ENCODE measurements at regions not wholly inside any gene's neighbourhood (a gene's known extent, or its start where the extent isn't known, plus 50 kb on each side); places are given as distances from the start of the nearest gene placed in this dataset.

GRCh38 chr6:19714434-19715166 lies 122.6 kb upstream of the ID4 start:
- H2AFZ ChIP-seq (ENCODE audit: low read depth): no peak overlapping the region
- no peak overlapping the region for H3K27ac ChIP-seq
- TF ChIP-seq, protein P1, sequence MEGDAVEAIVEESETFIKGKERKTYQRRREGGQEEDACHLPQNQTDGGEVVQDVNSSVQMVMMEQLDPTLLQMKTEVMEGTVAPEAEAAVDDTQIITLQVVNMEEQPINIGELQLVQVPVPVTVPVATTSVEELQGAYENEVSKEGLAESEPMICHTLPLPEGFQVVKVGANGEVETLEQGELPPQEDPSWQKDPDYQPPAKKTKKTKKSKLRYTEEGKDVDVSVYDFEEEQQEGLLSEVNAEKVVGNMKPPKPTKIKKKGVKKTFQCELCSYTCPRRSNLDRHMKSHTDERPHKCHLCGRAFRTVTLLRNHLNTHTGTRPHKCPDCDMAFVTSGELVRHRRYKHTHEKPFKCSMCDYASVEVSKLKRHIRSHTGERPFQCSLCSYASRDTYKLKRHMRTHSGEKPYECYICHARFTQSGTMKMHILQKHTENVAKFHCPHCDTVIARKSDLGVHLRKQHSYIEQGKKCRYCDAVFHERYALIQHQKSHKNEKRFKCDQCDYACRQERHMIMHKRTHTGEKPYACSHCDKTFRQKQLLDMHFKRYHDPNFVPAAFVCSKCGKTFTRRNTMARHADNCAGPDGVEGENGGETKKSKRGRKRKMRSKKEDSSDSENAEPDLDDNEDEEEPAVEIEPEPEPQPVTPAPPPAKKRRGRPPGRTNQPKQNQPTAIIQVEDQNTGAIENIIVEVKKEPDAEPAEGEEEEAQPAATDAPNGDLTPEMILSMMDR (conservative IDR thresholded peaks at IDR 0.05; ENCODE audit: low read depth, low read length): no peak
- H3K79me2 ChIP-seq (ENCODE audit: insufficient read depth, low read depth): no peaks in the 10 kb centered on the region
- no peaks in the 10 kb centered on the region for H3K4me1 ChIP-seq (ENCODE audit: low read depth, poor library complexity, severe bottlenecking)
- no peak overlapping the region for H3K4me3 ChIP-seq (IDR thresholded peaks at IDR 0.05; ENCODE audit: insufficient read depth, low read depth, low read length)
- H3K27me3 ChIP-seq (ENCODE audit: insufficient read depth, low read depth): no peaks in the 10 kb centered on the region
- H3K36me3 ChIP-seq (ENCODE audit: insufficient read depth): no peaks in the 10 kb centered on the region
- no peaks in the 10 kb centered on the region for H4K20me1 ChIP-seq (ENCODE audit: insufficient read depth)
- no peak overlapping the region for H3K9ac ChIP-seq
- H3K4me2 ChIP-seq: no peak overlapping the region

- no peaks in the 10 kb centered on the region for H3K36me3 ChIP-seq (ENCODE audit: insufficient read depth)
Observed at GRCh38 chr6:19715167-19715551, 122.0 kb upstream of the ID4 start.

DNA sequence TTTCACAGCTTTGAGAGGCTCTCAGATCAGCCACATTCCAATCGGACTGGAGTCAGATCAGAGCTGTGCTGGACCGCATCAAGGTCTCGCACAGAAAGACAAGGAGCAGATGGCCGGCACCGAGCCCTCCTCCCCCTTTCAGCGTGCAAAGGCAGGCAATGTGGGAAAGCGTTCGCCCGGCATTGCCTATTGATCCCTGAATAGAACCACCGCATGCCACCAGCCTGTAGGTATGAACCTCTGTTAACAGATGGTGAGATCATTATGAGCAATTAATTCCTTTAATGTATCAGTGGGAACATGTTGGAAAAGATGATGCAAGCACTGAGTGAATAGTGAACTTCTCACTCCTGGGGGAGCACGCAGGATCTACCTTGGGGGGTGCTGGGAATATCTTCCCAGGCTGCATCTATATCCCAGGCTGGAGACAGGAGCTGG lies 117.5 kb upstream of the ID4 start:
- no peak overlapping the region for H3K4me2 ChIP-seq
- no peaks in the 10 kb centered on the region for H3K79me2 ChIP-seq (ENCODE audit: insufficient read depth, low read depth)
- H3K27me3 ChIP-seq (ENCODE audit: insufficient read depth, low read depth): no peaks in the 10 kb centered on the region
- H2AFZ ChIP-seq (ENCODE audit: low read depth): no peak overlapping the region
- H3K36me3 ChIP-seq (ENCODE audit: insufficient read depth): no peaks in the 10 kb centered on the region
- H3K9ac ChIP-seq: no peak overlapping the region
- no peaks in the 10 kb centered on the region for H3K4me1 ChIP-seq (ENCODE audit: low read depth, poor library complexity, severe bottlenecking)
- TF ChIP-seq, protein P1 (conservative IDR thresholded peaks at IDR 0.05; ENCODE audit: low read depth, low read length): no peak
- H3K27ac ChIP-seq: no peak overlapping the region
- no peaks in the 10 kb centered on the region for H4K20me1 ChIP-seq (ENCODE audit: insufficient read depth)
- no peak overlapping the region for H3K4me3 ChIP-seq (IDR thresholded peaks at IDR 0.05; ENCODE audit: insufficient read depth, low read depth, low read length)

More at GRCh38 chr6:19715167-19715551, 122.0 kb upstream of the ID4 start:
- no peaks in the 10 kb centered on the region for H3K4me1 ChIP-seq (ENCODE audit: low read depth, poor library complexity, severe bottlenecking)
- H3K79me2 ChIP-seq (ENCODE audit: insufficient read depth, low read depth): no peaks in the 10 kb centered on the region
- H3K4me3 ChIP-seq (IDR thresholded peaks at IDR 0.05; ENCODE audit: insufficient read depth, low read depth, low read length): no peak overlapping the region
- no peak overlapping the region for H3K27ac ChIP-seq
- H3K27me3 ChIP-seq (ENCODE audit: insufficient read depth, low read depth): no peaks in the 10 kb centered on the region
- H4K20me1 ChIP-seq (ENCODE audit: insufficient read depth): no peaks in the 10 kb centered on the region
- no peak overlapping the region for H2AFZ ChIP-seq (ENCODE audit: low read depth)
- TF ChIP-seq, protein P1 (conservative IDR thresholded peaks at IDR 0.05; ENCODE audit: low read depth, low read length): no peak
- no peak overlapping the region for H3K9ac ChIP-seq
- no peak overlapping the region for H3K4me2 ChIP-seq

GRCh38 chr6:19721766-19722377 lies 115.3 kb upstream of the ID4 start:
- no peak overlapping the region for H3K27ac ChIP-seq
- no peaks in the 10 kb centered on the region for H3K79me2 ChIP-seq (ENCODE audit: insufficient read depth, low read depth)
- no peak overlapping the region for H3K4me2 ChIP-seq
- H3K4me1 ChIP-seq (ENCODE audit: low read depth, poor library complexity, severe bottlenecking): no peaks in the 10 kb centered on the region
- TF ChIP-seq, protein P1 (conservative IDR thresholded peaks at IDR 0.05; ENCODE audit: low read depth, low read length): no peak
- no peak overlapping the region for H3K9ac ChIP-seq
- no peak overlapping the region for H3K4me3 ChIP-seq (IDR thresholded peaks at IDR 0.05; ENCODE audit: insufficient read depth, low read depth, low read length)
- no peak overlapping the region for H2AFZ ChIP-seq (ENCODE audit: low read depth)
- H3K36me3 ChIP-seq (ENCODE audit: insufficient read depth): no peaks in the 10 kb centered on the region
- H4K20me1 ChIP-seq (ENCODE audit: insufficient read depth): no peaks in the 10 kb centered on the region
- no peaks in the 10 kb centered on the region for H3K27me3 ChIP-seq (ENCODE audit: insufficient read depth, low read depth)
